HepG2 (cell line): ENCODE measurements at regions not wholly inside any gene's neighbourhood (a gene's known extent, or its start where the extent isn't known, plus 50 kb on each side); places are given as distances from the start of the nearest gene placed in this dataset.

Experiments used
- BHLHE40 ChIP-seq: IDR thresholded peaks from 2 replicates; pipeline ENCODE4 v1.6.1; 2011; ENCODE audit warnings: low read length, improper control_type of control experiment
- IKZF4 ChIP-seq: sonication (generic); formaldehyde crosslinking; IDR thresholded peaks from 2 replicates; pipeline ENCODE4 v1.5.1; 2020; ENCODE audit warnings: borderline replicate concordance, mild to moderate bottlenecking, low read depth, missing genetic modification reagents; ENCODE audit errors: not compliant biosample characterization
- MEIS1 ChIP-seq: sonication (generic); formaldehyde crosslinking; IDR thresholded peaks from 2 replicates; pipeline ENCODE4 v1.9.0; 2021; ENCODE audit warnings: mild to moderate bottlenecking, missing genetic modification reagents, moderate library complexity, borderline replicate concordance
- ZNF292 ChIP-seq: sonication (generic); formaldehyde crosslinking; IDR thresholded peaks from 2 replicates; pipeline ENCODE4 v1.8.1; 2022; ENCODE audit warnings: mild to moderate bottlenecking, low read depth, missing genetic modification reagents, borderline replicate concordance
- ZNF329 ChIP-seq: sonication (generic); formaldehyde crosslinking; IDR thresholded peaks from 2 replicates; pipeline ENCODE4 v1.9.0; 2021; ENCODE audit warnings: low read depth, mild to moderate bottlenecking, missing genetic modification reagents
- TF ChIP-seq, protein P1 (sequence below): sonication (generic); formaldehyde crosslinking; IDR thresholded peaks from 2 replicates; pipeline ENCODE4 v1.4.0; 2020; ENCODE audit warnings: mild to moderate bottlenecking, missing genetic modification reagents

DNA sequence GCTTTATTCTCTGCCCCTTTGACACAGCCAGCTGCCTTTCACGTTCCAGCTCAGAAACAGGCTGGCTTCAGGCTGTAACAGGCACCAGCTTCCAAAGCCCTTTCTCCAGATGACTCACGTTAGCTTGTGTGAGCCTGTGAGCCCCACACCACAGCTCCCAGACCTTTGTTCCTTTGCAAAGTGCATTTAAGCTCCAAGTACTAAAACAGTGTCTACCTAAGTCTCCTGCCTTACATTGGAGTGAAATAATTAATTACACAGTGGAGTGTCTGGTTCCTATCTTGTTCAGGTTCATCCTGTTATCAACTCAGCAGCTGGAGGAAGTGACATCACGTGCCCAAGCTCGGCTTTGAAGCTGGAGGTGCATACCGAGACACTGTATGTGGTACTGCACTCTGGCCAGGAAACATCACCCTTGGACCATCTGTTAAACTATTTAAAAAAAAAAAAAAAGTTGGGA lies 475.8 kb downstream of the FOXO1 start (continued):
- TF ChIP-seq, protein P1, sequence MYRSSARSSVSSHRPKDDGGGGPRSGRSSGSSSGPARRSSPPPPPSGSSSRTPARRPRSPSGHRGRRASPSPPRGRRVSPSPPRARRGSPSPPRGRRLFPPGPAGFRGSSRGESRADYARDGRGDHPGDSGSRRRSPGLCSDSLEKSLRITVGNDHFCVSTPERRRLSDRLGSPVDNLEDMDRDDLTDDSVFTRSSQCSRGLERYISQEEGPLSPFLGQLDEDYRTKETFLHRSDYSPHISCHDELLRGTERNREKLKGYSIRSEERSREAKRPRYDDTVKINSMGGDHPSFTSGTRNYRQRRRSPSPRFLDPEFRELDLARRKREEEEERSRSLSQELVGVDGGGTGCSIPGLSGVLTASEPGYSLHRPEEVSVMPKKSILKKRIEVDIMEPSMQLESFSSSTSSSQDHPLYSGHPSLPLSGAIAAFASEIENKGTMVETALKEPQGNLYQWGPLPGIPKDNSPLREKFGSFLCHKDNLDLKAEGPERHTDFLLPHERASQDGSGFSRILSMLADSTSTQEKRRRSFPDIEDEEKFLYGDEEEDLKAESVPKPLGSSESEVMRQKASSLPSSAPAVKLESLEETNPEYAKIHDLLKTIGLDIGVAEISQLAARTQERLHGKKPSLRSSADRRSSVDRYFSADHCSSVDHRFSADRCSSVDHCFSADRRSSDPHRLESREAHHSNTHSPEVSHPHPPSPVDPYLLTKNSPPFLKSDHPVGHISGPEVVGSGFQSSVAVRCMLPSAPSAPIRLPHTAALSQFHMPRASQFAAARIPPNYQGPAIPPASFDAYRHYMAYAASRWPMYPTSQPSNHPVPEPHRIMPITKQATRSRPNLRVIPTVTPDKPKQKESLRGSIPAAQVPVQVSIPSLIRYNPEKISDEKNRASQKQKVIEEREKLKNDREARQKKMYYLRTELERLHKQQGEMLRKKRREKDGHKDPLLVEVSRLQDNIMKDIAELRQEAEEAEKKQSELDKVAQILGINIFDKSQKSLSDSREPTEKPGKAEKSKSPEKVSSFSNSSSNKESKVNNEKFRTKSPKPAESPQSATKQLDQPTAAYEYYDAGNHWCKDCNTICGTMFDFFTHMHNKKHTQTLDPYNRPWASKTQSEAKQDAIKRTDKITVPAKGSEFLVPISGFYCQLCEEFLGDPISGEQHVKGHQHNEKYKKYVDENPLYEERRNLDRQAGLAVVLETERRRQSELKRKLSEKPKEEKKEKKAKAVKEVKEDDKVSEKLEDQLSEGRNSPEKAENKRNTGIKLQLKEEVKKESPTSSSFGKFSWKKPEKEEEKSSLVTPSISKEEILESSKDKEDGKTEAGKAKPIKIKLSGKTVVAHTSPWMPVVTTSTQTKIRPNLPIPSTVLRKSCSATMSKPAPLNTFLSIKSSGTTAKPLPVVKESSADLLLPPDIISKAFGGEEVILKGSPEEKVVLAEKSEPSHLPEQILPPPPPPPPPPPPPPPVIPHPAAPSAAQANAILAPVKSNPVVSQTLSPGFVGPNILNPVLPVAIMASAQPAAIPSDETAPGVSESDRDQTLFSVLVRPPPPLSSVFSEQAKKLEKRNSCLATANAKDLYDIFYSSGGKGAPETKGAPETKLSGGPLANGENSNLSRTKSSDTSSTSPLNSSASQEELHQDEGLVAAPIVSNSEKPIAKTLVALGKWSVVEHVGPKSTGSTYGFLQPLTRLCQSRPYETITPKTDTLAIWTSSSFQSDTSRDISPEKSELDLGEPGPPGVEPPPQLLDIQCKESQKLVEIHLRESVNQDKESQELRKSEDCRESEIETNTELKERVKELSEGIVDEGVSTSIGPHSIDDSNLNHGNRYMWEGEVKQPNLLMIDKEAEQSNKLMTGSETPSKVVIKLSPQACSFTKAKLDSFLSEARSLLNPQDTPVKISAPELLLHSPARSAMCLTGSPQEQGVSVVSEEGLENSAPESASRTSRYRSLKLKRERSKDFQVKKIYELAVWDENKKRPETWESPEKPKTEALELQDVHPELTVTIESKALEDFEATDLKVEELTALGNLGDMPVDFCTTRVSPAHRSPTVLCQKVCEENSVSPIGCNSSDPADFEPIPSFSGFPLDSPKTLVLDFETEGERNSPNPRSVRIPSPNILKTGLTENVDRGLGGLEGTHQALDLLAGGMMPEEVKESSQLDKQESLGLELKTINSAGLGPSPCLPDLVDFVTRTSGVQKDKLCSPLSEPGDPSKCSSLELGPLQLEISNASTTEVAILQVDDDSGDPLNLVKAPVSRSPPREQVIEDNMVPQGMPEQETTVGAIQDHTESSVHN, result no peak
- TF ChIP-seq MEIS1 (CRISPR knock-in tag), result no peak
- 0 out of 2 replicates have a peak, but pooled peaks have one; percentile 22 for TF ChIP-seq BHLHE40
- no peak for TF ChIP-seq ZNF329 (CRISPR knock-in tag)
- TF ChIP-seq ZNF292, result peak; percentile 22; the same call in 1 of the 2 replicates
- no peak for TF ChIP-seq IKZF4
